ENCODE measurements at regions not wholly inside any gene's neighbourhood (a gene's known extent, or its start where the extent isn't known, plus 50 kb on each side); places are given as distances from the start of the nearest gene placed in this dataset.

DNA sequence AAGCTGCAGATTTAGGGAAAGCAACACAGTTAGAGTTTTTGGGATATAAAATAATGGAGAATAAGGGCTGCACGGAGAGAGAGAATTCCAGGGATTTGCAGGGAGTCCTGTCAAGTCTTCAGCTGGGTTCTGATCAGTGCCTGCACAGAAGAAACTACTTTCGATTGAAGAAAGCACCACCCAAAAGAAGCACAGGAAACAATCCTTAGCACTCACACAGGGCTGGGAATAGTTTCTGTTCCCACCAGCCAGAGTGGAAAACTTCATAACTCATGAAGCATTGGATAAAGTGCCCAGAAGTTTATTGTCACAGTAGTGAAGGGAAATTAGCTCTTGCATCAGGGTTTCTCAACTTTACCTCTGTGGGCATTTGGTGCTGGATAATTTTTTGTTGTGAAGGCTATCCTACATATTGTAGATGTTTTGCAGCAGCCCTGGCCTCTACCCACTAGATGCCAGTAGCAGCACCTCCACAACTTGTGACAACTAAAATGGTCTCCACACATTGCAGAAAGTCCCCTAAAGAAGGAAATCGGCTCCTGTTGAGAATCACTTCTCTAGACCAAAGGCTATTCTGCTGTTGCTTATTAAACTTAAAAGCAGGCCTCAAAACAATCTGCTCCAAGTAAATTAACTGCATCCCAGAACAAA, 71.0 kb upstream of the FAM120A start:
- Histone ChIP-seq H3K56ac (ENCODE audit: insufficient read length, low read depth, low read length) (no peak overlapping the region), H3K27ac (ENCODE audit: insufficient read length, low read depth, low read length) (no peak overlapping the region)

More for the DNA sequence above, 71.0 kb upstream of the FAM120A start:
- Mint-ChIP-seq H3K36me3 (ENCODE audit: insufficient read depth in 1 of 3, low read depth in 3 of 3) (peaks cover 0 to 2% (median 0%) of the 10 kb centered on the region in 3 experiments; a peak in 1 of 7 replicates), H3K9me3 (no peaks in the 10 kb centered on the region; a peak in 1 of 5 replicates), H3K27me3 (ENCODE audit: low read depth) (peaks cover under 1% of the 10 kb centered on the region; the same call in 1 of the 2 replicates), H3K27ac (no peak overlapping the region), H3K4me1 (peaks cover 0 to 4% of the 10 kb centered on the region in 2 experiments; a peak in 2 of 4 replicates), H3K4me3 (no peak overlapping the region)
- DNase-seq, result no peak
- Histone ChIP-seq H3T11ph (ENCODE audit: low read length) (no peak overlapping the region), H4K5ac (ENCODE audit: insufficient read length, low read depth, low read length) (no peak overlapping the region), H3K9me3 (ENCODE audit: control insufficient read depth, low read depth, low read length) (no peaks in the 10 kb centered on the region), H3K4me1 (ENCODE audit: insufficient read depth, low read length) (no peaks in the 10 kb centered on the region), H3K18ac (ENCODE audit: insufficient read length, low read depth, low read length) (no peak overlapping the region), H3K4me2 (ENCODE audit: insufficient read depth, insufficient read length, low read length) (no peak overlapping the region), H4K91ac (ENCODE audit: insufficient read length, low read depth, low read length) (no peak overlapping the region), H2BK5ac (ENCODE audit: insufficient read length, low read length) (no peak overlapping the region), H2AK5ac (ENCODE audit: insufficient read length, low read length) (no peak overlapping the region), H2BK15ac (ENCODE audit: low read depth, low read length) (no peak overlapping the region), H2AFZ (ENCODE audit: low read length) (no peak overlapping the region), H3K79me1 (ENCODE audit: insufficient read depth, low read depth, low read length, poor library complexity, severe bottlenecking) (no peaks in the 10 kb centered on the region), H3K79me2 (ENCODE audit: insufficient read depth, low read length) (no peaks in the 10 kb centered on the region), H2BK12ac (ENCODE audit: insufficient read length, low read depth, low read length) (no peak overlapping the region), H3K4ac (ENCODE audit: low read depth, low read length) (no peak overlapping the region), H3K23me2 (ENCODE audit: insufficient read length, low read depth, low read length, poor library complexity, severe bottlenecking) (no peaks in the 10 kb centered on the region), H2BK120ac (ENCODE audit: low read depth, low read length, poor library complexity, severe bottlenecking) (no peak overlapping the region), H4K20me1 (ENCODE audit: control insufficient read depth, insufficient read depth, insufficient read length) (no peaks in the 10 kb centered on the region), H3K9ac (ENCODE audit: extremely low read depth, insufficient read length, low read length) (no peak overlapping the region), H3K14ac (ENCODE audit: insufficient read depth, low read length) (no peak overlapping the region), H3K27me3 (ENCODE audit: insufficient read depth, low read length) (no peaks in the 10 kb centered on the region), H3K23ac (ENCODE audit: insufficient read length, low read depth, low read length) (no peak overlapping the region), H4K8ac (replicated peaks; ENCODE audit: insufficient read length, low read depth, low read length) (no peak overlapping the region), H2BK20ac (ENCODE audit: low read depth, low read length, poor library complexity, severe bottlenecking) (no peak overlapping the region)
- TF ChIP-seq, protein P1, sequence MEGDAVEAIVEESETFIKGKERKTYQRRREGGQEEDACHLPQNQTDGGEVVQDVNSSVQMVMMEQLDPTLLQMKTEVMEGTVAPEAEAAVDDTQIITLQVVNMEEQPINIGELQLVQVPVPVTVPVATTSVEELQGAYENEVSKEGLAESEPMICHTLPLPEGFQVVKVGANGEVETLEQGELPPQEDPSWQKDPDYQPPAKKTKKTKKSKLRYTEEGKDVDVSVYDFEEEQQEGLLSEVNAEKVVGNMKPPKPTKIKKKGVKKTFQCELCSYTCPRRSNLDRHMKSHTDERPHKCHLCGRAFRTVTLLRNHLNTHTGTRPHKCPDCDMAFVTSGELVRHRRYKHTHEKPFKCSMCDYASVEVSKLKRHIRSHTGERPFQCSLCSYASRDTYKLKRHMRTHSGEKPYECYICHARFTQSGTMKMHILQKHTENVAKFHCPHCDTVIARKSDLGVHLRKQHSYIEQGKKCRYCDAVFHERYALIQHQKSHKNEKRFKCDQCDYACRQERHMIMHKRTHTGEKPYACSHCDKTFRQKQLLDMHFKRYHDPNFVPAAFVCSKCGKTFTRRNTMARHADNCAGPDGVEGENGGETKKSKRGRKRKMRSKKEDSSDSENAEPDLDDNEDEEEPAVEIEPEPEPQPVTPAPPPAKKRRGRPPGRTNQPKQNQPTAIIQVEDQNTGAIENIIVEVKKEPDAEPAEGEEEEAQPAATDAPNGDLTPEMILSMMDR (conservative IDR thresholded peaks at IDR 0.05), result peak; percentile 35; the same call in 2 of the 3 replicates
- no CpG with 5 or more reads among the region's 3 CpGs for WGBS (ENCODE audit: extremely low coverage, insufficient read length, low lambda C conversion rate)

Data from H9 (cell line).